Stimulated activated memory B cell treated with anti-CD40 and anti-IgM and Interleukin-4, amounts not matched to agents 10 μg/mL and 1 μg/mL and 100 μg/mL, for 72 hours (primary cell): ENCODE measurements at regions not wholly inside any gene's neighbourhood (a gene's known extent, or its start where the extent isn't known, plus 50 kb on each side); places are given as distances from the start of the nearest gene placed in this dataset.

Experiments
- ATAC-seq: fragments of 150-1000 bp; cut with Tn5 transposase; 2 replicates; pipeline ENCODE4 v1.10.0; 2021
- H3K27ac Mint-ChIP-seq: one replicate; pipeline ENCODE4 v1.8.0; 2022; ENCODE audit warnings: mild to moderate bottlenecking, mixed read lengths
- H3K27me3 Mint-ChIP-seq: one replicate; pipeline ENCODE4 v1.8.0; 2022; ENCODE audit warnings: mixed read lengths
- H3K36me3 Mint-ChIP-seq: one replicate; pipeline ENCODE4 v1.8.0; 2022; ENCODE audit warnings: mixed read lengths
- H3K4me1 Mint-ChIP-seq: one replicate; pipeline ENCODE4 v1.8.0; 2022; ENCODE audit warnings: mixed read lengths
- H3K4me3 Mint-ChIP-seq: one replicate; pipeline ENCODE4 v1.8.0; 2022; ENCODE audit warnings: mild to moderate bottlenecking, moderate library complexity, mixed read lengths
- H3K9me3 Mint-ChIP-seq: one replicate; pipeline ENCODE4 v1.8.0; 2022; ENCODE audit warnings: mixed read lengths

DNA sequence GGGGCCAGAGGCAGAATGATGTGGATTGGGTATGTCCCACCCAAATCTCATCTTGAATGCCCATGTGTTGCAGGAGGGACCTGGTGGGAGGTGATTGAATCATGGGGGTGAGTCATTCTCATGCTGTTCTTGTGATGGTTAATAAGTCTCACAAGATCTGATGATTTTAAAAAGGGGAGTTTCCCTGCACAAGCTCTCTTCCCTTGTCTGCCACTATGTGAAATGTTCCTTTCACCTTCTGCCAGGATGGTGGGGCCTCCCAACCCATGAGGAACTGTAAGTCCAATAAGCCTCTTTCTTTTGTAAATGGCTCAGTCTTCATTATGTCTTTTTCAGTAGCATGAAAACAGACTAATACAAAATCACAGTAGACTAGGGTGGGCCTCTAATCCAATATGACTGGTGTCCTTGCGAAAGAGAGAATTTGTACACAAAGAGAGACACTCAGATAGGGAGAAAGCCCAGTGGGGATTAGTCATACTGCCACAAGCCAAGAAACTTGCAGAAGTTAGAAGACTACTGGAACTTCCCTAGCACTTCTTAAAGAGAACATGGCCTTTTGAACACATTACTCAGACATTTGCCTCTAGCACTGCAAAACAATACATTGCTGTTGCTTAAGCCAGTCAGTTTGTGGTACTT lies 68.4 kb downstream of the ANXA1 start:
- Mint-ChIP-seq H3K4me1 (no peaks in the 10 kb centered on the region), H3K9me3 (peaks cover 3% of the 10 kb centered on the region), H3K4me3 (no peak overlapping the region), H3K27ac (peak overlapping the region; percentile 40), H3K27me3 (peaks cover 6% of the 10 kb centered on the region), H3K36me3 (no peaks in the 10 kb centered on the region)
- peak; percentile 76 for ATAC-seq

DNA sequence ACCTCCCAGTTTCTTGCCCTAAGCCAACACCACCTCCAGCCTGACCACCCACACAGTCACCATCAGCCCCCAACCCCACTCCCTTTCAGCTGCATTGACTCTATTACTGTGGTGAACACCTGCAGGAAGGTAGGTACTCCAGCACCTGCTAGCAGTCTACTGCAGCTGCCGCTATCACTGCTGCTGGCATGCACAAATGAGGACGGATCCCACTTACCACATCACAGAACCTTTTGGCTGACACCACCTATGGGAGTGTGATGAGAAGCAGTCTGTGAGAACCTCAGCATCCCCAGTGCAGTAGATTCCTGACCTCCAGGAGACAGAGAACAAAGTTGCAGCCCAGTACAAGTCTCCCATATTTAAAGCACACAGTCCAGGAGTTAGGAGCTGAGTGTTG lies 71.9 kb downstream of the ANXA1 start:
- Mint-ChIP-seq H3K27me3 (peaks cover 5% of the 10 kb centered on the region), H3K9me3 (peaks cover 3% of the 10 kb centered on the region), H3K36me3 (no peaks in the 10 kb centered on the region), H3K27ac (no peak overlapping the region), H3K4me3 (no peak overlapping the region), H3K4me1 (no peaks in the 10 kb centered on the region)
- ATAC-seq = no peak

DNA sequence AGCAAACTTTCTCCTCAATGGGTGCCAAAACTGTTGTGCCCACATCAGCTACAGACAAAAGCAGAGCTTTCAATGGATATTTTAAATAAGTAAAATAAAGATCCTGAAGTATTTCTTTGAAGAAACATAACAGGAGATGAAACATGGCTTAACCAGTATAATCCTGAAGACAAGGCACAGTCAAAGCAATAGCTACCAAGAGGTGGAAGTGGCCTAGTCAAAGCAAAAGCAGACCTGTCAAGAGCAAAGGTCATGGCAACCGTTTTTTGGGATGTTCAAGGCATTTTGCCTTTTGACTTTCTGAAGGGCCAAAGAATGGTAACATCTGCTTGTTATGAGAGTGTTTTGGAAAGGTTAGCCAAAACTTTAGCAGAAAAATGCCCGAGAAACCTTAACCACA lies 77.9 kb downstream of the ANXA1 start:
- ATAC-seq = no peak
- no peaks in the 10 kb centered on the region for H3K4me1 Mint-ChIP-seq
- H3K9me3 Mint-ChIP-seq = peaks cover under 1% of the 10 kb centered on the region
- no peaks in the 10 kb centered on the region for H3K27me3 Mint-ChIP-seq
- no peak overlapping the region for H3K4me3 Mint-ChIP-seq
- no peak overlapping the region for H3K27ac Mint-ChIP-seq
- no peaks in the 10 kb centered on the region for H3K36me3 Mint-ChIP-seq

DNA sequence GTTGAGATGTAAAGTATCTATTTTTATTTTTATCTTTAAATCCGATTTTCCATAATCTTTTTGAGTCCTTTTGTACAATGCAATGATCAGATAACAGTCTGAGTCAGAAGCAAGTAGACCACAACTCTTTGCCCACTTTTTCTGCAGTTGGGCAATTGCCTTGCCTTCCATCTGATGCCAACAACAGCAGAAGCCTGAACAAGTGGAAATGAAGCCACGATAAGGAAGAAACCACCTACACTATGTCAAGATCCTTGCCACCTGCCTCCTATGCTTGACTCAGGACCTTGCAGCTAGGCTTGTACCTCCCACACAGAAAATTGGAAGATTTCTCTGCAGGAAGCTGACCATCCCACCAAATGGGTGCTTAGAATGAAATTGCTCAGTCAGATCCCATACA lies 78.6 kb downstream of the ANXA1 start:
- no peak overlapping the region for H3K4me3 Mint-ChIP-seq
- ATAC-seq = no peak
- H3K9me3 Mint-ChIP-seq = no peaks in the 10 kb centered on the region
- H3K4me1 Mint-ChIP-seq = no peaks in the 10 kb centered on the region
- H3K27me3 Mint-ChIP-seq = no peaks in the 10 kb centered on the region
- no peak overlapping the region for H3K27ac Mint-ChIP-seq
- H3K36me3 Mint-ChIP-seq = no peaks in the 10 kb centered on the region

DNA sequence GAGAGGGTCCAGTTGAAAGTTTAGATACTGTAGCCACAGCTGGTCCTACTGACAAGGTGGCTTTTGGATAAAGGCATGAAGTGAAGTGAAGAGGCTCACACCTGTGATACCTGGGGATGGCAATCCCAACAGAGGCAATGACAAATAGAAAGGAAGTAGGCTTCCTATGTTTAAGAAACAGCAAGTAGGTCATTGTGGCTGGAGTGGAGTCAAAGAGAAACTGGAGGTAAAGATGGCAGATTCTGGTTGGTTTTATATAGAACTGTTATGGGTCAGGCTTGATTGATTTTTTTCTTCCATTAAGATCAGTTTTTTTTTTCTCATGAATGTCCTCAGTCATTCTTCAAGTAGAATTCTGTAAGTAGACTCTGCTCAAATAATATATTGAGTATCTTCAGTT lies 79.5 kb downstream of the ANXA1 start:
- no peak for ATAC-seq
- Mint-ChIP-seq H3K4me3 (no peak overlapping the region), H3K36me3 (no peaks in the 10 kb centered on the region), H3K9me3 (no peaks in the 10 kb centered on the region), H3K27me3 (no peaks in the 10 kb centered on the region), H3K27ac (no peak overlapping the region), H3K4me1 (no peaks in the 10 kb centered on the region)

DNA sequence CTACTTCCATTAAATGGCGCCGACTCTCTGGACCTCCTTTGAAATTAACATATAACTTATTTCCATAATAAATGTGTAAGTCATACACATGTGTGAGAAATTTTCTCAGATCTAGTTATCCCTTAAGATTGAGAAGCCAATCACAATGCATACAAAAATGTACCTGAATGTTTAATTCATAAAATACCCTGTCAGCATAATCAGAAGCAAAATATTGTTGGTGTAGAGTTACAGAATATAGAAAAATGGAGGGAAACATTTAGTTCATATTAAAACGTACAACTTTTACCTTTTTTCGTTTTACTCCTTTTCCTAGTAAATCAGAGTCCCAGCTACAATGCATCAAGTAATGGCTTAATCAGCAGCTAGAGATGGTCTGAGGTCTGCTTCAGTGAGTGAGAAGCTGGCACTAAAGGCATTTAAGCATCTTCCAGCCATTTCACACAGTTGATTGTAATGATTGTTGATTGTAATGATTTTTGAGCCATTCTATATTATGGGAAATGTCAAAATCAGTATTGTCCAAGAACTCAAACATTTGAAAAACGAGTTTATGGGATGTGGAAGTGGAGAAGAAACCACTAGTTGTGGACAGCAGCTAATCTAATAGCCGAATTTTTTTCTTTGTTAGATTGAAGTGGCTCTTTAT lies 81.8 kb downstream of the ANXA1 start:
- Mint-ChIP-seq H3K36me3 (no peaks in the 10 kb centered on the region), H3K4me3 (no peak overlapping the region), H3K27ac (no peak overlapping the region), H3K9me3 (no peaks in the 10 kb centered on the region), H3K27me3 (no peaks in the 10 kb centered on the region), H3K4me1 (no peaks in the 10 kb centered on the region)
- ATAC-seq = no peak

DNA sequence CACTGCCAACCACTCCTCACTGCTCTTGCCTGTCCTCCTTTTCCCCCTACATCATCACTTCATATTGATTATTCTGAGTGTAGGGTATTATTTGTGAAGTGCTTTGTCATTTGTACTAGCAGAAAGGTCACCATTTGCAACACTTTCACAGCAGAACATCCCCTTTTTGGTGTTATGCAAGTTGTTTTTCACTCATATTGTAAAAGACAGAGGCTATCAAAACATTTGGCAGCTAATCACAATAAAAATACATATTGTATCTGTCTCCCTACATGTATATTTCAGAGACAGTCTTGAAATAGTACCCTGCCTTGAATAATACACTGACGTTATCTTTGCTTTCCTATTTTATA lies 82.3 kb downstream of the ANXA1 start:
- H3K27me3 Mint-ChIP-seq = no peaks in the 10 kb centered on the region
- no peak overlapping the region for H3K27ac Mint-ChIP-seq
- H3K4me1 Mint-ChIP-seq = no peaks in the 10 kb centered on the region
- H3K9me3 Mint-ChIP-seq = no peaks in the 10 kb centered on the region
- ATAC-seq = no peak
- H3K4me3 Mint-ChIP-seq = no peak overlapping the region
- no peaks in the 10 kb centered on the region for H3K36me3 Mint-ChIP-seq

DNA sequence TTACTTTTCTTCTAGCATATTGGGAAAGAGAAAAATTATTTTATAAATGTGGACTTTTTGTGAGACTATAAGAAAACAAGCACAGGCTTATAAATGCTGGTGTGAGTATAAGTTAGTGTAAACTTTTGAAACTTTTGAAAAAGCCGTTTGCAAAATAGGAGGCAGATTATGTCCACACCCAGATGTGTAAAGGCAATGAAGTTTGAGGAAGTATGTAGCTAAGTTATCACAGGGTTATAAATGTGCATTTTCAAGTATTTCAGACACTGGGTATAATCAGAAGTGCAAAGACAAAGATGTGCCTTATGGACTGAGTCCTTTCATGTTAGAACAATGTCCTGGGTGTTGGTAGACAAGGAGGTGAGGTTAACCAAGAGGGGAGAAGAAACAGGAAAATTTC lies 85.5 kb downstream of the ANXA1 start:
- Mint-ChIP-seq H3K27me3 (no peaks in the 10 kb centered on the region), H3K4me3 (no peak overlapping the region), H3K9me3 (no peaks in the 10 kb centered on the region), H3K36me3 (no peaks in the 10 kb centered on the region), H3K4me1 (no peaks in the 10 kb centered on the region), H3K27ac (no peak overlapping the region)
- ATAC-seq = no peak

DNA sequence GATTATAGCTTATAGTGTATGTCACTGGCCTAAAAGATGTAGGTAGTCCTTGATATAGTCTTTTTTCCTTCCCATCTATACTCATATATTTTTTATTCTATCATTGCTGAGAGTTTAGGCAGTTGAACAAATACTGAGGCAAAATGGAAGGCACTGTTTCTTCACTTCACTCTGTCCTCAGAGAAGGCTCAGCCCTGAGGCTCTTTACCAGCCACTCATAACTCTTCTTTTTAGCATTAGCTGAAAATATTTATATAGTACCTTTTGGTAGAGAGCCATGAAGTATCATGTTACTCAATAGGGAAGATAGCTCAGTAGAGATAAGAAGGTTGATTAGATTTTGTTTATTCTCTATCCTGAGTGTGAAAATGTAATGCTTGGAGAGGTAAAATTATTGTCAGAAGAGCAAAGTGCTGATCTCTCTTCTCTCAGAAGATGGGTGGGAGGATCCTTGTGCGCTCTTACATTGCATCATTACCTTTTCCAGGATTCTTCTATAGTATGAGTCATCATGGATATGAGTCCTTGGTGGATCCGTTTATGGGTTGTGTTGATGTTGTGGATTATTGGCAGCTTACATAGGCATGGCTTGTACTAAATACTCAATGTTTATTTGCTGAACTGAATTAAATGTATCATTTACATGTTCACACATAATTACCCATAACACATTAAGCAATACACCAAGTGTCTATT lies 88.1 kb downstream of the ANXA1 start:
- Mint-ChIP-seq H3K36me3 (no peaks in the 10 kb centered on the region), H3K4me3 (no peak overlapping the region), H3K9me3 (no peaks in the 10 kb centered on the region), H3K4me1 (no peaks in the 10 kb centered on the region), H3K27me3 (no peaks in the 10 kb centered on the region), H3K27ac (no peak overlapping the region)
- no peak for ATAC-seq

DNA sequence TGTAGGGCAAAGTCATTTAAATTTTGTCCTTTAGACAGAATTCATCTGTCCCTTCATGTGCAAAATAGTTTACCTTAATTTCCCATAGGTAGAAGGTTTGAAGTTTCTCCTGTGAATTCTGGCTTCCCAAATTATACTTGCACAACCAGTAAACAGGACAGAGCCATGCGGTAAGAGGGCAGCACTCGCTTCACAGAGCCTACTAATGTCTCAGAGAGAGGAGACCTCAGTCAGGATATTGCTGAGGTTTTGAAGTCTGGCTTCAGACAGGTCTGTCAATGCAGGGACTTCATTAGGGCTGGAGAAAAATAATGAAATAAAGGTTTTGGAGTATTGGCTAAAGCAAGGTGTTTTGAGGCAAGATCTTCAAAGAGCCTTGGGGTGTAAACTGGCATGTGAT lies 91.4 kb downstream of the ANXA1 start:
- ATAC-seq = no peak
- Mint-ChIP-seq H3K27me3 (no peaks in the 10 kb centered on the region), H3K27ac (no peak overlapping the region), H3K4me3 (no peak overlapping the region), H3K36me3 (no peaks in the 10 kb centered on the region), H3K9me3 (no peaks in the 10 kb centered on the region), H3K4me1 (no peaks in the 10 kb centered on the region)

DNA sequence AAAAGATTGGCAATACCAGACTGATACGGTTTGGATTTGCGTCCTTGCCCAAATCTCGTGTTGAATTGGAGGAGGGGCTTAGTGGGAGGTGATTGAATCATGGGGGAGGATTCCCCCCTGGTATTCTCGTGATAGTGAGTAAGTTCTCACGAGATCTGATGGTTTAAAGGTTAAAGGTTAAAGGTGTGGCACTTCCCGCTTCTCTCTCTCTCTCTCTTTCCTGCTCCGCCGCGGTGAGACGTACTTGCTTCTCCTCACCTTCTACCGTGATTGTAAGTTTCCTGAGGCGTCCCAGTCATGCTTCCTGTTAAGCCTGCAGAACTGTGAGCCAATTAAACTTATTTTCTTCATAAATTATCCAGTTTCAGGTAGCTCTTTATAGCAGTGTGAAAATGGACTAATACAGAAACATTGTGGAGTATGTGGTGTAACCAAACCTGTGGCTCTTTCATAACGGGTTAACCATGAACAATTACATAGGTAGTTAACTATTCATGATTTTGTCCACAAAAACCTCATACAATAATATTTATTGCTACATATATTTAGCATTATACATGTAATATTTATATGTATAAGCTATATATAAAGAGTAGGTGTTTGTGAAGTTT lies 107.5 kb downstream of the ANXA1 start:
- H3K4me1 Mint-ChIP-seq = no peaks in the 10 kb centered on the region
- ATAC-seq = no peak
- H3K27me3 Mint-ChIP-seq = no peaks in the 10 kb centered on the region
- no peaks in the 10 kb centered on the region for H3K36me3 Mint-ChIP-seq
- H3K27ac Mint-ChIP-seq = no peak overlapping the region
- H3K4me3 Mint-ChIP-seq = no peak overlapping the region
- H3K9me3 Mint-ChIP-seq = peaks cover 5% of the 10 kb centered on the region

DNA sequence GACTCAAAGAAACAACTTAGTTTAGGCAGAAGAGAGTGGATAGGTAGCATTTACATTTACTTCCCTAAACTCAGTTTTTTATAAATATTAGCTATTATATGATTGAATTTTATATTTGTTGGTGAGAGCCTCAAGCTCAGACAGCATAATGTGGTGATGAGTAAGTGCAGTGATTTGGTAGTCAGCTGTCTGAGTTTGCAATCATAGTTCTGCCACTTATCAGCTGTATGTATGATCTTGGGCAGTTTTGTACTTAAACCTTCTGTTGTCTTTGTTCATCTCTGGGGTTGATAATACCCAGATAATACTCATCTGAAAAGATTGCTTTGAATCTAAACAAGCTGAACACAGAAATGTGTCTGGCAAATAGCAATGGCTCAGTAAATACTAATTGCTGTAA lies 108.8 kb downstream of the ANXA1 start:
- Mint-ChIP-seq H3K27ac (no peak overlapping the region), H3K27me3 (no peaks in the 10 kb centered on the region), H3K9me3 (peaks cover 3% of the 10 kb centered on the region), H3K4me3 (no peak overlapping the region), H3K36me3 (no peaks in the 10 kb centered on the region), H3K4me1 (no peaks in the 10 kb centered on the region)
- ATAC-seq = no peak

DNA sequence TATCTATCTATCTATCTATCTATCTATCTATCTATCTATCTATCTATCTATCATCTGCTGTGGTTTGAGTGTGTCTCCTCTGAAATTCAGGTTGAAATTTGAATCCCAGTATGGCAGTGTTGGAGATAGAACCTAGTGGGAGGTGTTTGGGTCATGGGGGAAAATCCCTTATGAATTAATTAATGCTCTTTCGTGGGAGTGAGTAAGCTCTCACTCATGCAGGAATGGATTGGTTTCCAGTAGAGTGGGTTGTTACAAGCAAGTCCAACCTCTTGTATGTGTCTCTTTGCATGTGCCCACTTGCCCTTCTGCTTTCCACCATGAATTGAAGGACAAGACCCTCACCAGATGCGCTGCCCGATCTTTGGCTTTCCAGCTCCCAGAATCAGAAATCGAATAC lies 113.0 kb downstream of the ANXA1 start:
- no peak for ATAC-seq
- H3K9me3 Mint-ChIP-seq = no peaks in the 10 kb centered on the region
- no peaks in the 10 kb centered on the region for H3K36me3 Mint-ChIP-seq
- H3K27ac Mint-ChIP-seq = no peak overlapping the region
- no peak overlapping the region for H3K4me3 Mint-ChIP-seq
- no peaks in the 10 kb centered on the region for H3K4me1 Mint-ChIP-seq
- no peaks in the 10 kb centered on the region for H3K27me3 Mint-ChIP-seq

DNA sequence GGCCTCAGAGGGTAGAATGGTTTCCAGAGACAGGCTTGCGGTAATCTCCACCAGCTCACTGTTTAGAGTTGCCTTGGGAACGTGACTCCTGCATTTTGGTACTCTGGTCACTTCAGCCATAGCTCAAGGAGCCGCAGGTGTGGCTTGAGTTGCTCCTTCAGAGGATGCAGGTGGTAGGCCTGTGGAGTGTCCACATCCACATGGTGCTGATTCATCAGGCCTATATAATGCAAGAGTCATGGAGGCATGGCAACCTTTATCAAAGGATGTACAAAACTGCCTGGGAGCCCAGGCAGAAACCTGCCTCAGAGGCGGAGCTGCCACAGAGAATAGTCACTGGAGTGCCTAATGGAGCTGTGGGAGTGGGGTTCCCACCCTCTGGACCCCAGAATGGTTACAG lies 114.2 kb downstream of the ANXA1 start:
- Mint-ChIP-seq H3K27me3 (no peaks in the 10 kb centered on the region), H3K36me3 (no peaks in the 10 kb centered on the region), H3K4me3 (no peak overlapping the region), H3K9me3 (no peaks in the 10 kb centered on the region), H3K4me1 (no peaks in the 10 kb centered on the region), H3K27ac (no peak overlapping the region)
- no peak for ATAC-seq

DNA sequence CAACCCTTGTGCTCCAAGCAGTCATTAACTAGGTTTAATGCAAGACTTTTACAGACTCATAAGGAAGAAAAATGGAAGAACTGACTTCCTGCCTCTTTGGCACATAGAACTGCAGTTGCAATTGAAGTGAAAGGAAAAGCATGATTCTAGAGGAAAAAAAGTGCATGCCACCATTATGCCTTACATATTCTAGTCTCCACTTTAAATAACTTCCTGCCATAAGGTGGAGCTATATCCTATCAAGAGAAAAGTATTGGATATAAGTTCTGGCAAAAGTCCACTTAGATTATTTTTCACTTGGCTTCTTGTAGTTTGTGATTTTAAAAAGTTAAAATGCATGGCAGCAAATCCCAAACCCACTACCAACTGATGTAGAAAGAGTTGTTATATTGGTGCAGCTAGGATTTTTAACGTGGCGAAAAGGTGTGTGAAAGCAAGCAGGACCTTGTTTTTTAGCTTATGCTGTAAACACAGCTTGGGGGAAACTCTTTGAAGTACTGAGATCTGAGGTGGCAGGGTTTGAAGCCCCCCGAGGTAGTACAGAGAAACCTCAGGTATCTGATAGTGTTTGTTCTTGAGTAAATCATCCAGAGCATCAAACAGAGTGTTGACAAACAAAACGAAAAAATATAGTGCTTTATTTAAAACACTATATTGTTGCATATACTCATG lies 117.9 kb downstream of the ANXA1 start:
- H3K4me3 Mint-ChIP-seq = no peak overlapping the region
- no peaks in the 10 kb centered on the region for H3K27me3 Mint-ChIP-seq
- H3K36me3 Mint-ChIP-seq = no peaks in the 10 kb centered on the region
- H3K4me1 Mint-ChIP-seq = no peaks in the 10 kb centered on the region
- no peaks in the 10 kb centered on the region for H3K9me3 Mint-ChIP-seq
- ATAC-seq = no peak
- H3K27ac Mint-ChIP-seq = no peak overlapping the region
